PFSK-1 (cell line): ENCODE measurements at regions not wholly inside any gene's neighbourhood (a gene's known extent, or its start where the extent isn't known, plus 50 kb on each side); places are given as distances from the start of the nearest gene placed in this dataset.

Source experiments
- FOXP2 ChIP-seq: optimal IDR thresholded peaks from 2 replicates; pipeline ENCODE3; 2011; ENCODE audit warnings: borderline replicate concordance, control low read depth, inconsistent platforms; ENCODE audit not compliant: insufficient read depth; ENCODE audit errors: extremely low read length, extremely low read depth
- POLR2AphosphoS5 ChIP-seq: IDR thresholded peaks from 2 replicates; pipeline ENCODE4 v1.6.1; 2012; ENCODE audit warnings: low read depth, mild to moderate bottlenecking, control low read depth, low read length, moderate library complexity
- SIN3A ChIP-seq: IDR thresholded peaks from 2 replicates; pipeline ENCODE4 v1.6.1; 2012; ENCODE audit warnings: mild to moderate bottlenecking, low read length, moderate library complexity, borderline replicate concordance; ENCODE audit not compliant: insufficient read depth
- TAF1 ChIP-seq: IDR thresholded peaks from 2 replicates; pipeline ENCODE4 v1.6.1; 2012; ENCODE audit warnings: low read length, control low read depth, borderline replicate concordance; ENCODE audit not compliant: insufficient read depth
- TF ChIP-seq, protein P1 (sequence below), 2 experiments: IDR thresholded peaks; 2 replicates each; pipeline versions ENCODE4 v1.6.1 to v1.8.0; 2011 to 2012; ENCODE audit warnings: low read depth in 2 of 2, low read length in 2 of 2, control low read depth in 1 of 2, inconsistent platforms in 1 of 2, mild to moderate bottlenecking in 1 of 2, moderate library complexity in 1 of 2; ENCODE audit not compliant: insufficient read depth in 1 of 2

DNA sequence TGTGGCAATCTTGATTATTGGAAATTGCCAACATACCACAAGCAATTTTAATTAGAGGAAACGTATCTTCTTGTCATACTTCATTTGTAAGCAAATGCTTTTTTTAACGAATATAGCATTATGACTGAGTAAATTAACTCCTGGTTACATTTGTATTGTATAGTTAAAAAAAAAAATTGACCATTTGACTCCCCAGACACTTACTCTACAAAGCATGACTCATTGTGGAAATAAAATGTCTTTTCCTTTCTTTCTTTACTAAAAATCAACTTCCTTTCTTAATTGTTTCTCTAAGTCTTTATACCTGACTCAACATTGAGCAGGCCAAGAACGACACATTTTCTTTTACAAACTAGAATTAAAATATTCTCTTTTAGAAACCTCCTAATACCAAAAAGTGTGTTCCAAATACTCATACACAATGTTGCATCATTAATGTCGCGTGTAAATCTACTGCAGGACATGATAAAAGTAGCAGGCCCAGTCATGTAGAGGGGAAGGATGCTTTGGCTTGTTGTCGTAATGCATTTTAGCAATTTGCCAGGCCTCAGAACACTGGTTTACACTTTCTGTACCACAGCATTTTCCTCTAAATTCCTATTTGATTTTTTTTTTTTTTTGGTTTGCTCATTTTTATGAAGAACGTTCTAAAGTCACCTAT lies 349.6 kb upstream of the KCNH7 start:
- no peak for TF ChIP-seq POLR2AphosphoS5
- TF ChIP-seq SIN3A: no peak
- TF ChIP-seq TAF1: no peak
- TF ChIP-seq, protein P1, sequence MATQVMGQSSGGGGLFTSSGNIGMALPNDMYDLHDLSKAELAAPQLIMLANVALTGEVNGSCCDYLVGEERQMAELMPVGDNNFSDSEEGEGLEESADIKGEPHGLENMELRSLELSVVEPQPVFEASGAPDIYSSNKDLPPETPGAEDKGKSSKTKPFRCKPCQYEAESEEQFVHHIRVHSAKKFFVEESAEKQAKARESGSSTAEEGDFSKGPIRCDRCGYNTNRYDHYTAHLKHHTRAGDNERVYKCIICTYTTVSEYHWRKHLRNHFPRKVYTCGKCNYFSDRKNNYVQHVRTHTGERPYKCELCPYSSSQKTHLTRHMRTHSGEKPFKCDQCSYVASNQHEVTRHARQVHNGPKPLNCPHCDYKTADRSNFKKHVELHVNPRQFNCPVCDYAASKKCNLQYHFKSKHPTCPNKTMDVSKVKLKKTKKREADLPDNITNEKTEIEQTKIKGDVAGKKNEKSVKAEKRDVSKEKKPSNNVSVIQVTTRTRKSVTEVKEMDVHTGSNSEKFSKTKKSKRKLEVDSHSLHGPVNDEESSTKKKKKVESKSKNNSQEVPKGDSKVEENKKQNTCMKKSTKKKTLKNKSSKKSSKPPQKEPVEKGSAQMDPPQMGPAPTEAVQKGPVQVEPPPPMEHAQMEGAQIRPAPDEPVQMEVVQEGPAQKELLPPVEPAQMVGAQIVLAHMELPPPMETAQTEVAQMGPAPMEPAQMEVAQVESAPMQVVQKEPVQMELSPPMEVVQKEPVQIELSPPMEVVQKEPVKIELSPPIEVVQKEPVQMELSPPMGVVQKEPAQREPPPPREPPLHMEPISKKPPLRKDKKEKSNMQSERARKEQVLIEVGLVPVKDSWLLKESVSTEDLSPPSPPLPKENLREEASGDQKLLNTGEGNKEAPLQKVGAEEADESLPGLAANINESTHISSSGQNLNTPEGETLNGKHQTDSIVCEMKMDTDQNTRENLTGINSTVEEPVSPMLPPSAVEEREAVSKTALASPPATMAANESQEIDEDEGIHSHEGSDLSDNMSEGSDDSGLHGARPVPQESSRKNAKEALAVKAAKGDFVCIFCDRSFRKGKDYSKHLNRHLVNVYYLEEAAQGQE (IDR thresholded peaks at IDR 0.05; ENCODE audit: insufficient read depth in 1 of 2, low read depth in 2 of 2, low read length in 2 of 2): no peak
- TF ChIP-seq FOXP2: no peak

DNA sequence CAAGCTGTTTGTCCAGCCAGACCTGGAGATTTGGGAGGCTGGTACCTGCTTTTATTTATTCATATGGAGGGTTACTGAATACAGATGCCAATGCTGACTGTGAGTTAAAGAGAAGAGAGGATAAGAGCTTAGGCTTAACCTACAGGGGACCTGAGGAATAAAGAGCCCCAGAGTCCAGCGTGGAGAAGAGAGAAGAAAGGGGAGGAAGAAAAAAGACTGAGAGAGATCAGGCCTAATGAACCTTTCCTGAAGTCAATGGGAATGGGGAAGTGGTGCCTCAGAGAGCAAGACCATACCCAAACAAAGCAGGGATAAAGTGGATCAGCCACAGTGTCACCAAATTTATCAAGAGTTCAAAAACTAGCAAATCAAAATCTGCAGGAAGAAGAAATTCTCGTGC lies 348.6 kb upstream of the KCNH7 start:
- TF ChIP-seq POLR2AphosphoS5 (no peak), TAF1 (no peak), SIN3A (no peak), FOXP2 (no peak)
- TF ChIP-seq, protein P1 (IDR thresholded peaks at IDR 0.05; ENCODE audit: insufficient read depth in 1 of 2, low read depth in 2 of 2, low read length in 2 of 2): no peak

DNA sequence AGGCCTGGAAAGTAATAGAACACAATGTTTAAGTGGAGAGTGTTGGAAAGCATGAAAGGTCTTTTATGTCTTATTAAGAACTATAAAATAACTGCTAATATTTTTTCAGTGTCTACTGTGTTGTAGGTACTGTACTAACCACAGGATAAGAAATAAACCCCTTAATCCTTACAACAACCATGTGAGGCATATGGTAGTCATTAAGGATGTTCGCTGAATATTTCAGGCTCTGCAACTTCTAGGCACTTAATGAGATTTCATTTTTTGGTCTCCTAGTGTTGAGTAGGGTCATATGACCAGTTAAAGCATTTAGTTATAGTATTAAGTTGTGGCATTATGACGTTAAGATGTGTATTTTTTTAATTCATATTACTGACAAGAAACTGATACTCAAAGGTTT lies 346.6 kb upstream of the KCNH7 start:
- no peak for TF ChIP-seq POLR2AphosphoS5
- TF ChIP-seq, protein P1 (IDR thresholded peaks at IDR 0.05; ENCODE audit: insufficient read depth in 1 of 2, low read depth in 2 of 2, low read length in 2 of 2): no peak
- no peak for TF ChIP-seq SIN3A
- no peak for TF ChIP-seq FOXP2
- no peak for TF ChIP-seq TAF1

DNA sequence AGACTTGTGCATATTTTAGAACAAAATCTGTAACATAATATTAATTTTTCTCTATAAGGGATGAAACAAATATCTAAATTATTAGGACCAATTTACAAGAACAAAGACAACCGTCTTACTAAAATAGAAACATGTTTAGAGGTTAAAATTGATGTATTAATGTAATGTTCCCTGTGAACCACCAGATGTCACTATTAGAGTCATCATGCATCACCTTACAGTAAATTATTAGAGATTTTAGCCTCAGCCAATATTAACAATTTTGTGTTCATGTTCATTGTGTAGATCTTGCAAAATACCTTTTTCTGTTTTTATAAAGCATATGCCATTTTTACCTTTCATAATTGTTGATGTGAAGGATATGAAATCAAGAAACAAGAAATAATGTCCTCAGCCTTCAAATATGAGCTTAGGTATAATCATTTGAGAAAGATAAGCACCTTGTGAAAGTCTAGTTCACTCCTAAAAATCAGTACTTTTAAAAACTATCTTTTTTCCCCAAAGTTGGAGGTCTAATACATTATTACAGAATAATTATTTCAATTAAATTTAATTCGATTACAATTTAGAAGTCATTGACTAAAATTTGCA lies 344.3 kb upstream of the KCNH7 start:
- no peak for TF ChIP-seq FOXP2
- TF ChIP-seq POLR2AphosphoS5: no peak
- TF ChIP-seq, protein P1 (IDR thresholded peaks at IDR 0.05; ENCODE audit: insufficient read depth in 1 of 2, low read depth in 2 of 2, low read length in 2 of 2): no peak
- TF ChIP-seq TAF1: no peak
- no peak for TF ChIP-seq SIN3A

- no peak for TF ChIP-seq TAF1
- no peak for TF ChIP-seq SIN3A
- no peak for TF ChIP-seq POLR2AphosphoS5
- TF ChIP-seq, protein P1 (IDR thresholded peaks at IDR 0.05; ENCODE audit: insufficient read depth in 1 of 2, low read depth in 2 of 2, low read length in 2 of 2): no peak
- no peak for TF ChIP-seq FOXP2
These were observed 339.0 kb upstream of the KCNH7 start for GRCh38 chr2:163177592-163177991.
